Activated T-cell treated with anti-CD3 and anti-CD28 coated beads, Interleukin-2, amount 50 U/mL, for 4 hours (primary cell): ENCODE measurements at regions not wholly inside any gene's neighbourhood (a gene's known extent, or its start where the extent isn't known, plus 50 kb on each side); places are given as distances from the start of the nearest gene placed in this dataset.

ENCODE experiments used
- ATAC-seq, 2 donors: fragments of 200-7000 bp; cut with Tn5 transposase; one replicate each; pipeline ENCODE4 v1.10.0; 2021
- DNase-seq: peaks from one replicate; pipeline ENCODE4 v3.0.0-alpha.2; 2020
- H3K27me3 Mint-ChIP-seq: one replicate; pipeline ENCODE4 v1.8.0; 2021; ENCODE audit warnings: low read depth, mixed read lengths
- H3K36me3 Mint-ChIP-seq: one replicate; pipeline ENCODE4 v1.8.0; 2022; ENCODE audit warnings: mixed read lengths; ENCODE audit not compliant: insufficient read depth
- H3K4me1 Mint-ChIP-seq: one replicate; pipeline ENCODE4 v1.8.0; 2021; ENCODE audit warnings: low read depth, mixed read lengths
- H3K4me3 Mint-ChIP-seq: one replicate; pipeline ENCODE4 v1.8.0; 2021; ENCODE audit warnings: mild to moderate bottlenecking, moderate library complexity, mixed read lengths
- H3K9me3 Mint-ChIP-seq: one replicate; pipeline ENCODE4 v1.8.0; 2021; ENCODE audit warnings: mixed read lengths

DNA sequence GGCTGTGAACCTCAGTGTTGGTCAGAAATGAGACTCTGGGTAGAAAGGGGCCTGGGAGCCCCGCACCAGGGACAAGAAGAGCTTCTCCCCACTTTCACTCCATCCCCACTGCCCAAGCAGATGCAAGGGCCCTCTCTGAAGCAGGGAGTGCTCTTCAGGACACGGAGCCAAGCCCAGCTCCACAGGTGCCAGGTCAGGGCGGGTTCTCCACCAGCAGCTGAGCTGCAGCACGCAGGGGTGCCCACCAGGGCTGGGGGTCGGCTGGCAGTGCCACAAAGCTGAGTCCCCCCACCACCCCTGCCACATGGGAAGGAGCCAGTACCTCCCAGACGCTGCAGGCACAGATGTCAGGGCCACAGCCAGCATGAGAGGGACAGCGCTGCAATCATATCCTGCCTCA, 106.2 kb downstream of the INHBB start:
- H3K9me3 Mint-ChIP-seq: peaks cover 4% of the 10 kb centered on the region
- H3K4me1 Mint-ChIP-seq: no peaks in the 10 kb centered on the region
- H3K4me3 Mint-ChIP-seq: no peak overlapping the region
- peaks cover 16% of the 10 kb centered on the region for H3K27me3 Mint-ChIP-seq
- DNase-seq (no peak), ATAC-seq (no peak)
- H3K36me3 Mint-ChIP-seq: no peaks in the 10 kb centered on the region

DNA sequence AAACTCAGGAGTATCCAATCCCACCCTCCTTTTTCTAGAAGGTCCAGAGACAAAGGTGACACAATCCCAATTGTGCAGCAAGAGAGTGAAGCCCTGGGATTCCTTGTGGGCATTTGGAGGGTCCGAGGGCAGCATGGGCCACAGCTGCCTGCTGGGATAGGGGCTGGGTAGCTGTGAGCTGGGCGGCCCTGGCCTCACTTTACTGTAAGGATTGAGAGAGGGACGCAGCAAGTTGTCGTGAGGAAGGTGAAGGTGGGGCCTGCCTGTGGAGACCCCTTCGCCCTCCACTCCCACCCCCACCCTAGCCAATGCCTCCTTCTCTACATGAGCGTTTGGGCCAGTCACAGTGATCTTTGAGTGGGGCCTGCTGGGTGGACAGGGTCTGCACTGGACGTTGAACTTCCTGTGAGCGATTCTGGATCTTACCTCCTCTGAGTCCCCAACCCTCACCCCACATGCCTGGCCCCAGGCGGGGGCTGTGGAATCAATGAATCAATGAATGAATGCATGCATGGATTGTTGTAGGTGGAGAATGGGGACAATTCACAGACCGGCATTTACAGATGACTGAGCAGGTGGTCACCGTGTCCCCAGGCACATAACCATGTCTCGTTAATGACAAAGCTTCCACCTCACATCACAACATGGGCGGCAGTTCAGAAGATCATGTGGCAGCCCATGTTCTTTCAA, 107.2 kb downstream of the INHBB start:
- no peaks in the 10 kb centered on the region for H3K36me3 Mint-ChIP-seq
- no peaks in the 10 kb centered on the region for H3K4me1 Mint-ChIP-seq
- H3K27me3 Mint-ChIP-seq: peaks cover 16% of the 10 kb centered on the region
- ATAC-seq: no peak
- no peak overlapping the region for H3K4me3 Mint-ChIP-seq
- no peak for DNase-seq
- peaks cover 9% of the 10 kb centered on the region for H3K9me3 Mint-ChIP-seq

DNA sequence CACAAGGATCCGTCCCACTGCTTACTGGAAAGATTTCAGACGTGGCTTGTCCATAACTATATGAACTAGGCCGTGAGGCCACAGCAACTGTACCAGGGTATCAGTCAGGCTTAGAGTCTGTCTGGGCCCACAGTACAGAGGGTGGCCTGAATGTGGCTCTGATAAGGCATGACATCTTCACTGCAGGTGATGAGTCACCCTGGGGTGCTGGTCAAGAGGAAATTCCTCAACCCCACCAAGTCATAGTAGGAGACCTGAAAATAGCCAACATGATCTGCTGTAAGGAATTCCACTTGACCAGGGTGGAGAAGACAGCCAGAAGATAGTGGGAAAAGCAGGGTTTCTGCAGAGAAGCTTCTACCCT, 107.7 kb downstream of the INHBB start:
- ATAC-seq (no peak), DNase-seq (no peak)
- H3K36me3 Mint-ChIP-seq: no peaks in the 10 kb centered on the region

DNA sequence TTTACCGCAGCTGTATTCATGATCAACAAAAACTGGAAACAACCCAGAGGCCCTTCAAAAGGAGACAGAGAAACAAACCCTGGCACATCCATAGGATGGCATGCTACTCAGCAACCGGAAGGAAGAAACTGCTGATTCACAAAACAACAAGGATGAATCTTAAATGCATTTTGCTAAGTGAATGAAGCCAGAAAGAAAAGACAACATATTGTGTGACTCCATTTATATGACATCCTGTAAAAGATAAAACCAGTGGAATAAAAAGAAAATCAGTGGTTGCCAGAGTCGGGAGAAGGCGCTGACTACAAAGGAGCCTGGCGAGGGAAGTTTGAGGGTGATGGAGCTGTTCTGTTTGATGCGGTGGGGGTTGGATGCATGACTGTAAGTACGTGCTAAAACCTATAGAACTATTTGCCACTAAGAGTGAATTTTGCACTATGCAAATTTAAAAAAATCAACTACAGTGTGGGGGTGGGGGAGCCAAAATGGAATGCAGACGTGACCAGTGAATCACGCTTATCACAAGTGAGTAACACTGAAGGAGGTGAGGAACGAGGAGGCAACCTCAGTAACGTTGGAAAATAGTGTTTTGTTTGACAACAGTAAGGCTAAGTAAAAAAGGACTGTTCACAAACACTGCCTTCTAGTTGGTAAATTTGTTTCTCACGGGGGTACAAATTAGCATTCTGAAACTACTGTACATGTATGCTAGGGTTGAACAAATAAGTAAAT, 108.9 kb downstream of the INHBB start:
- H3K27me3 Mint-ChIP-seq: peaks cover 14% of the 10 kb centered on the region
- DNase-seq: no peak
- no peaks in the 10 kb centered on the region for H3K36me3 Mint-ChIP-seq
- no peak overlapping the region for H3K4me3 Mint-ChIP-seq
- ATAC-seq: no peak
- H3K9me3 Mint-ChIP-seq: peaks cover 20% of the 10 kb centered on the region
- H3K4me1 Mint-ChIP-seq: no peaks in the 10 kb centered on the region

More for the DNA sequence above, 107.7 kb downstream of the INHBB start:
- Mint-ChIP-seq H3K4me3 (no peak overlapping the region), H3K9me3 (peaks cover 14% of the 10 kb centered on the region), H3K27me3 (peaks cover 16% of the 10 kb centered on the region), H3K4me1 (no peaks in the 10 kb centered on the region)

DNA sequence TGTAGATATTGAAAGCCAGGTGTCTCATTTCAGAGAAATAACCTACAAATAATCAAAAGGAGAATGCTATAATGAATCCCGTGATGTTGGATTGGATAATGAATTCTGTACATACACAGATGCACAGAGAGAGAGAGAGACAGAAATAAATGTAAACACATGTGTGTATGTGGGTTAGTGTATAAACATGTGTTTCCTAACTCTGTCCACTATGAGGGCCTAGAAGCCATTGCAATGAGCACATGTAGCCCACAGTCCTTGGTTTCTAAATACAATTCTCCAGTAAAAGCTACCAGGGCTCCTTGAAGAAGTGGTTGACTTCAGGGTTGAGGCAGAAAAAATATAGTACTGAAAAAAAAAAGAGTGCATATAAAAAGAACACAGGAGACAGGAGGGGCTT, 109.5 kb downstream of the INHBB start:
- no peak for ATAC-seq
- DNase-seq: no peak
- Mint-ChIP-seq H3K27me3 (peaks cover 14% of the 10 kb centered on the region), H3K36me3 (no peaks in the 10 kb centered on the region), H3K4me1 (no peaks in the 10 kb centered on the region), H3K9me3 (peaks cover 20% of the 10 kb centered on the region), H3K4me3 (no peak overlapping the region)

DNA sequence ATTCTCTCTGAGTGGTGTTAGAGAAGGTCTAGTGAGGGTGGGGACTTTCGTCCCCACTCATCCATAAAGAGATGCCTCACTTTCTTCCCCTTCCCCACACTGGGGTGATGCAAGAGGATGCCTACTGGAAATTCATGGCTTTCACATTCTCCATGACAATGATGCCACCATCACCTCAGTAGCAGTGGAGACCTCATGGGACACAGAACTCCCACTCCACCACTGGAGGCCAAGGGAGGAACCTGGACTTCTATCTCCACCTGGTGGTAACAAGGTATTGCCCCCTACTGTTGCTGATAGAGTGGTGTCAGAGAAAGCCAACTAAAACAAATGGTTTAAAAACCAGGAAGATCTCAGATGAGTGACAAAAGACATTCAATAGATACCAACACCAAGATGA, 110.9 kb downstream of the INHBB start:
- H3K4me1 Mint-ChIP-seq: no peaks in the 10 kb centered on the region
- H3K36me3 Mint-ChIP-seq: no peaks in the 10 kb centered on the region
- ATAC-seq (no peak), DNase-seq (no peak)
- H3K27me3 Mint-ChIP-seq: peaks cover 9% of the 10 kb centered on the region
- H3K9me3 Mint-ChIP-seq: peaks cover 20% of the 10 kb centered on the region
- H3K4me3 Mint-ChIP-seq: no peak overlapping the region

DNA sequence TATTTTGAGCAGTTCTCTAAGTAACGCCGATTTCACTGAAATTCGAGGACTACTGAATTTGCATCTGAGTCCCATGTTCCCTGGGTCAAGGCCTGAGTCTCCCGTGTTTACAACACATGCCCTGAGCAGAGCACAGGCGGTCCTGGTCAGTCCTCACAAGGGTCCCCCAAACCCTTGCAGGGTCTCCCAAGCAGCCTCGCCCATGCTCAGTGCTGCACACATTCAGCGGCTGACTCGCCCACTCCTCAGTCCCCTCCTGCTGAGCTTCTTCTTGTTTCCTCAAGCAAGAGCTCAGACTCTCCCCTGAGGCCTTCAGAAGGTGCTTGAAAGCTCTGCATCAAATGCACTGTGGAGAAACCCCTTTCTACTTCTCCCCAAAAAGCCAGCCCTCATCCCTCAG, 114.6 kb downstream of the INHBB start:
- no peak for DNase-seq

DNA sequence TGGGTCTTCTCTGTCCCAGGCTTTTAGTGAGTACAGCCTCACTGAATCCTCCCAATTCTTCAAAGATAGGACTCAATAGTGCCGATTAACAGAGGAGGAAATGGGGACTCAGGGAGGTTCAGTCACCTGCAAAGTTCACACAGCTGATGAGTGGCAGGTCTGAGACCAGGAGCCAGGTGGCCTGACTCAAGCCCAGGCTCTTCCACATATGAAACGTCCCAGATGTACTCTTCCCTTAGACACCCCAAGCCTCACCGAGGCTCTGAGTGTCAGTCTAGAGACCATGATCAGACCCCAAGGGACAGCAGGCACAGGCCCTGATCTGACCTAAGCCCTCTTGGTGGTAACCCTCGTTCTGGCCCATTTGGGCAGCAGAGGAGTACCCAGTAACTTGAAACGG, 115.2 kb downstream of the INHBB start:
- no peak overlapping the region for H3K4me3 Mint-ChIP-seq
- peaks cover 20% of the 10 kb centered on the region for H3K9me3 Mint-ChIP-seq
- H3K36me3 Mint-ChIP-seq: no peaks in the 10 kb centered on the region
- no peaks in the 10 kb centered on the region for H3K4me1 Mint-ChIP-seq
- H3K27me3 Mint-ChIP-seq: no peaks in the 10 kb centered on the region
- no peak for DNase-seq
- no peak for ATAC-seq

More for the DNA sequence above, 114.6 kb downstream of the INHBB start:
- no peaks in the 10 kb centered on the region for H3K36me3 Mint-ChIP-seq
- ATAC-seq: no peak
- no peaks in the 10 kb centered on the region for H3K27me3 Mint-ChIP-seq
- H3K9me3 Mint-ChIP-seq: peaks cover 20% of the 10 kb centered on the region
- no peaks in the 10 kb centered on the region for H3K4me1 Mint-ChIP-seq
- H3K4me3 Mint-ChIP-seq: no peak overlapping the region

DNA sequence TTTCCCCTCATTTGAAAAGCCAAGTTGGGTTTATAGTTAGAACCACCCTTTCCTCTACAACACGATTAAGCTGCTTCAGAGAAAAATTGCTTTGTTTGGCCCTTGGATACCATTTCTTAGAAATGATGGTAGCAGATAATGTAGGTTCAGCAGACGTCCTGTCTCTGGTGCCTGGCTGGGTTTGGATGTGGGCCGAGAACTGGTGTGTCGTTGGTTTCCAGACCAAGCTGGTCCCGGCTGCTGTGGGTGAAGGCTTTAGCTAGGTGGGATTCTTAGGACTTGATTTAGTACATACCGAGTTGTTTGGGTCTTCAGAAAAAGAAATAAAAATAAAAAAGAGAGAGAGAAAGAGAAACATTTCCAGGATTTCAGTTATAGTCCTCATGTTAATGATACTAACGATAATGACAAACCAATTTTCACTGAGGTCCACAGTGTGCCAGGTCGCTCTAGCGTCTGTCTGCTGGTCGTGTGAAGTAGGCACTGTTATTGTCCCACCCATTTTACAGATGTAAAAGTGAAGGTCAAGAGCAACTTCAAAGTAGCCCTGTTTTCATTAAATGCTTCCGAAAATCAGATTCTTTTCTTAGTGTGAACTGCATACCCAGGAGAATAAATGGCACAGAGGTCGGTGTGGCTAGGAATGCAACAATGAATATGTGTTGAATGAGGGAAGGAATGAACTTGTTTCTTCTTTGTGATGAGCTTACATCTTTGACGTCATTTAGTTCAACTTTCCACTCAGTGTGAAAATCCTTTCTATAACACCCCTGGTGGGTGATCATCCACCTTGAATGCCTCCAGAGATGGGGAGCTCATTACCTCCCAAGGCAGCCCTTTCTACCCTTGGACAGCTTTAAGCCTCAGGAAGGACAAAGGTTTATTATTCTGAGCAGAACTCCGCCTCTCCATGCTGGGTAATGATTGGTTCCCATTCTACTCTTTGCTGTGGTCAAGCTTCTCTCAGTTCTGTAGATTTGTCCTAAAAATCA, 115.9 kb downstream of the INHBB start:
- Mint-ChIP-seq H3K27me3 (no peaks in the 10 kb centered on the region), H3K36me3 (no peaks in the 10 kb centered on the region), H3K4me3 (no peak overlapping the region), H3K9me3 (peaks cover 20% of the 10 kb centered on the region), H3K4me1 (no peaks in the 10 kb centered on the region)
- no peak for ATAC-seq
- no peak for DNase-seq

DNA sequence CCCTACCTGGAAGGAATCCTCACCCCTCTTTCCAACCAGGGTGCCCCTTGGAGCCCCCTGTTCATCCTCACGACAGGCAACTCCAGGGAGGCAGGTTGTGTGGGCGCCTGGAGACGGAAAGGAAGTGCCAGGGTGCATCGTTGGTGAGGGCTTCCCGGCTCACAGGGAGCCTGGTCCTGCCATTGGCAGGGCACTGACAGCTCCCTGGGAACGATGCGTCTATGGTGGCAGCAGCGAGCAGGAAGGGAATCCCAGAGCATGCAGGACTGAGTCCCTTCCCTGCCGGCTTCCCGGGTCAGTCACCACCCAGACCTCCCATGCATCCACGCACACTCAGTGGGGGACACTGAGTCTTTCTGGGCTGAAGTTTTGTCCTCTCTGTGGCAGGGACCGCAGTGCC, 117.6 kb downstream of the INHBB start:
- ATAC-seq: no peak
- peaks cover 8% of the 10 kb centered on the region for H3K9me3 Mint-ChIP-seq
- DNase-seq: no peak
- H3K4me1 Mint-ChIP-seq: no peaks in the 10 kb centered on the region
- H3K36me3 Mint-ChIP-seq: no peaks in the 10 kb centered on the region
- H3K4me3 Mint-ChIP-seq: no peak overlapping the region
- H3K27me3 Mint-ChIP-seq: no peaks in the 10 kb centered on the region

DNA sequence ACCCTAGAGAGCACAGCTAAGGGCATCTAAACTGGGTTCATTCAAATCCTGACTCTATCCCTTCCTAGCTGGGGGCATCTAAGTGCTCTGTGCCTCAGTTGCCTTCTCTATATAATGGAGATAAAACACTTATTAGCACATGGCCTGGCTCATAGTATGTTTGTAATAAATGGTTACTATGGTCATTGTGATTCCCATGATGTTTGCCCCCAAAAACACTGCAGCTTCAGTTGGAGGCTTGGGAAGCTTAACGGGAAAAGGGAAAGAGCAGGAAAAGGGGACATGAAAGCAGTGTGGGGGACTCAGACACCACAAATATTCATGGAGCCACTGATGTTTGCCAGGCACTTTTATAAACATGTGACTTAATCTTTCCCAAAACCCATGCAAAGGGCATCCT, 118.1 kb downstream of the INHBB start:
- H3K36me3 Mint-ChIP-seq: no peaks in the 10 kb centered on the region
- DNase-seq (no peak), ATAC-seq (no peak)
- H3K27me3 Mint-ChIP-seq: no peaks in the 10 kb centered on the region
- no peak overlapping the region for H3K4me3 Mint-ChIP-seq
- no peaks in the 10 kb centered on the region for H3K4me1 Mint-ChIP-seq
- peaks cover 3% of the 10 kb centered on the region for H3K9me3 Mint-ChIP-seq

DNA sequence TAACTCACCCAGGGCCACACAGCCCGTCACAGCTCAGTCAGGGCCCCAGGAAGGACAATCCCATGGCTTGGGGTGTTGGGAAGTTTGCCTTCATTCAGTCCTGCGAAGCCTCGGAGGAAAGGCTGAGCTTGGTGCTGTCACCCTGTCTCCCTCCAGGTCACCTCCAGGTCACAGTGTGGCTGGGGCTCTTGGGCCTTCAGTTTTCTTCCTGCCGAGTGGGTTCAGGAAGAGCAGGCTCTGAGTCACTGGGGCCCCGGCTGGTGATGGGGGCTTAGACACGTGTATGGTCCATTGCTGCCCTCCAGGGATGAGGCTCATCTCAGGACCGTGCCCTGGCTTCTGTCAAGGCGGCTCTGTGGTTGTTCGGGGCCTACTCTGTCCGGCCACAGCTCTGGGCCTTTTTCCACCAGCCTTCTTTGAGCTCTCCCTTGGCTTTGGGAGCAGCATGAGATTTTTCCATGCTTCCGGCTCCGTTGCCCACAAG, 118.6 kb downstream of the INHBB start:
- DNase-seq (no peak), ATAC-seq (no peak)
- H3K9me3 Mint-ChIP-seq: no peaks in the 10 kb centered on the region
- no peaks in the 10 kb centered on the region for H3K36me3 Mint-ChIP-seq
- no peaks in the 10 kb centered on the region for H3K27me3 Mint-ChIP-seq
- no peaks in the 10 kb centered on the region for H3K4me1 Mint-ChIP-seq
- no peak overlapping the region for H3K4me3 Mint-ChIP-seq

DNA sequence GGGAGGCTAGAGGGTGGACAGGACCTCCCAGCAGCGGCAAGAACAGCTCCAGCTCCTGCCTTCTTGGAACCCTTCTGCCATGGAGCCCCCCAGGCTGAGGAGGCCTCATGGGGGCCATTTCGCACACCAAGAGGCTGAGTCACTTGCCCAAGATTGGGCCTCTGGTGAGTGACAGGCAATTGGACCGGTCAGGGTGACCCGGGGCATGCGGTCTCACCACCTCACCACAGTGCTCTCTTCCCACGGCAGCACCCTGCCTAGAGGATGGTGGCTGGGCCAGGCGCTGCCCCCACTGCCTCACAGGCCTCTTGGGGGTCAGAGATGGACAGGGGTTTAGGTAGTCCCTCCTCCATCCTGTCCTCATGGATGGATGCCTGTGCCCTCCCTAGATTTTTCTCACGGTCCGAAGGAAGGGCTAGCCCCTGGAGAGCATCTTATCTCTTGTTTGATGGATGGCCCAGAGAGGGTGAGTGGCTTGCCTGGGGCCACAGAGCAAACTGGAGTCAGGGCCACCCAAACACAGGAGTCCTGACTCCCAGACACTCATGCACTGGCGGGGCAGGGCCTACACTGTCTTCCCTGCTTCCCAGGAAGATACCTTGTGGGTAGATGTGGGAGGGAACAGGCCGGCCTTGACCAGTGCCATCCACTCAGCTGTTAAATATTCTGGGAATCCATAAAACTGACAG, 119.2 kb downstream of the INHBB start:
- DNase-seq: no peak
- no peaks in the 10 kb centered on the region for H3K9me3 Mint-ChIP-seq
- H3K27me3 Mint-ChIP-seq: no peaks in the 10 kb centered on the region
- no peaks in the 10 kb centered on the region for H3K4me1 Mint-ChIP-seq
- no peaks in the 10 kb centered on the region for H3K36me3 Mint-ChIP-seq
- ATAC-seq: no peak
- H3K4me3 Mint-ChIP-seq: no peak overlapping the region

DNA sequence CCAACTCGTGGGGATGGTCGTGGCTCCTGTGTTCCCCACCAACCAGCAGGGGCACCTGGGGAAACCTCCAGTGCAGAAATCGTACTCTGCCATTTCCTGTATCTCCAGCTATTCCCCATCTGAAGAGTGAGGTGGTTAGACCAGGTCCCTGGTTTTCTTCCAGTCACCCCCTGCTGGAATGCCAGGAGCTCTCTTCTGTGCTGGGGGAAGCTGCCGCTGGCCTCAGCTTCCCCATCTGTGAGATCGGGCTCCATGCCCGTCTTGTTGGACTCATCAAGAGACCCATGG, 119.7 kb downstream of the INHBB start:
- Mint-ChIP-seq H3K36me3 (no peaks in the 10 kb centered on the region), H3K4me1 (no peaks in the 10 kb centered on the region), H3K4me3 (no peak overlapping the region), H3K27me3 (no peaks in the 10 kb centered on the region), H3K9me3 (no peaks in the 10 kb centered on the region)
- DNase-seq: no peak
- no peak for ATAC-seq
